WERI-Rb-1 (cell line): ENCODE measurements at regions not wholly inside any gene's neighbourhood (a gene's known extent, or its start where the extent isn't known, plus 50 kb on each side); places are given as distances from the start of the nearest gene placed in this dataset.

Experiments
- DNase-seq: peaks from one replicate; pipeline ENCODE4 v3.0.0-alpha.2; 2020
- H3K27ac ChIP-seq: fragments of 250-450 bp; sonication (Bioruptor Pico); 2 replicates; pipeline ENCODE4 v1.5.1; 2020; ENCODE audit warnings: mild to moderate bottlenecking, moderate library complexity
- H3K27me3 ChIP-seq: fragments of 250-450 bp; sonication (Bioruptor Pico); 2 replicates; pipeline ENCODE4 v1.5.1; 2021; ENCODE audit warnings: mild to moderate bottlenecking, low read depth, moderate library complexity; ENCODE audit not compliant: insufficient read depth, severe bottlenecking
- H3K36me3 ChIP-seq: fragments of 250-450 bp; sonication (Bioruptor Pico); 2 replicates; pipeline ENCODE4 v1.5.1; 2020; ENCODE audit warnings: mild to moderate bottlenecking, moderate library complexity
- H3K4me3 ChIP-seq: 2 replicates; pipeline ENCODE4 v1.5.1; 2011; ENCODE audit warnings: low read depth, mild to moderate bottlenecking, control low read depth, low read length
- H3K9me3 ChIP-seq: fragments of 250-450 bp; sonication (Bioruptor Pico); 2 replicates; pipeline ENCODE4 v1.5.1; 2021; ENCODE audit warnings: mild to moderate bottlenecking, moderate library complexity; ENCODE audit not compliant: severe bottlenecking
- TF ChIP-seq, protein P1 (sequence below): IDR thresholded peaks from 2 replicates; pipeline ENCODE4 v1.5.1; 2011; ENCODE audit warnings: low read depth, mild to moderate bottlenecking, control low read depth, inconsistent platforms, low read length

- TF ChIP-seq, protein P1, sequence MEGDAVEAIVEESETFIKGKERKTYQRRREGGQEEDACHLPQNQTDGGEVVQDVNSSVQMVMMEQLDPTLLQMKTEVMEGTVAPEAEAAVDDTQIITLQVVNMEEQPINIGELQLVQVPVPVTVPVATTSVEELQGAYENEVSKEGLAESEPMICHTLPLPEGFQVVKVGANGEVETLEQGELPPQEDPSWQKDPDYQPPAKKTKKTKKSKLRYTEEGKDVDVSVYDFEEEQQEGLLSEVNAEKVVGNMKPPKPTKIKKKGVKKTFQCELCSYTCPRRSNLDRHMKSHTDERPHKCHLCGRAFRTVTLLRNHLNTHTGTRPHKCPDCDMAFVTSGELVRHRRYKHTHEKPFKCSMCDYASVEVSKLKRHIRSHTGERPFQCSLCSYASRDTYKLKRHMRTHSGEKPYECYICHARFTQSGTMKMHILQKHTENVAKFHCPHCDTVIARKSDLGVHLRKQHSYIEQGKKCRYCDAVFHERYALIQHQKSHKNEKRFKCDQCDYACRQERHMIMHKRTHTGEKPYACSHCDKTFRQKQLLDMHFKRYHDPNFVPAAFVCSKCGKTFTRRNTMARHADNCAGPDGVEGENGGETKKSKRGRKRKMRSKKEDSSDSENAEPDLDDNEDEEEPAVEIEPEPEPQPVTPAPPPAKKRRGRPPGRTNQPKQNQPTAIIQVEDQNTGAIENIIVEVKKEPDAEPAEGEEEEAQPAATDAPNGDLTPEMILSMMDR = no peak
- Histone ChIP-seq H3K9me3 (no peaks in the 10 kb centered on the region), H3K27ac (no peak overlapping the region)
Measured at GRCh38 chr21:35340273-35340672, 291.2 kb upstream of the RUNX1 start.

GRCh38 chr21:35338881-35339632, 290.0 kb upstream of the RUNX1 start:
- Histone ChIP-seq H3K27ac (no peak overlapping the region), H3K9me3 (no peaks in the 10 kb centered on the region), H3K27me3 (peaks cover 90% of the 10 kb centered on the region), H3K36me3 (no peaks in the 10 kb centered on the region), H3K4me3 (no peak overlapping the region)
- TF ChIP-seq, protein P1 = no peak
- no peak for DNase-seq

More at GRCh38 chr21:35340273-35340672, 291.2 kb upstream of the RUNX1 start:
- H3K36me3 ChIP-seq = no peaks in the 10 kb centered on the region
- DNase-seq = no peak
- no peak overlapping the region for H3K4me3 ChIP-seq
- peaks cover 90% of the 10 kb centered on the region for H3K27me3 ChIP-seq

DNA sequence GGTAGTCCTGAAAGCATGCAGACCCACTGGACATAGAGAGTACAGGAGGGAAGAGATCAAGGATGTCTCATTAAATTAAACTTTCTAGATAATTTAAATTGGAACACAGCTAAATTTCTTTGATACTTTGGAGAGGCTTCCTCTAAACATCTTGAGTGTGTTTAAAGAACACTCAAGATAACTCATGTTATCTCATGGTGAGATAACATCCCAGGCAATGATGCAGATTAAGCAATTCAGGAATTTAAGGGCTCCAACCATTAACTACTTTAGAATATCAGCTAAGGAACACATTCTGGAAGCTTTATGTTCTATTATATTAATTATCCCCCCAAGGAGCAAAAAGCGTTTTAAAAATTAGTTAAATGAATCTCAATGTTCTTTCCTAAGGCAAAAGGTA, 289.2 kb upstream of the RUNX1 start:
- DNase-seq = no peak
- no peaks in the 10 kb centered on the region for H3K36me3 ChIP-seq
- TF ChIP-seq, protein P1 = no peak
- H3K4me3 ChIP-seq = no peak overlapping the region
- H3K9me3 ChIP-seq = no peaks in the 10 kb centered on the region
- no peak overlapping the region for H3K27ac ChIP-seq
- peaks cover 90% of the 10 kb centered on the region for H3K27me3 ChIP-seq

GRCh38 chr21:35337573-35337972, 288.5 kb upstream of the RUNX1 start:
- Histone ChIP-seq H3K27me3 (peaks cover 90% of the 10 kb centered on the region), H3K9me3 (no peaks in the 10 kb centered on the region), H3K4me3 (no peak overlapping the region), H3K27ac (no peak overlapping the region), H3K36me3 (no peaks in the 10 kb centered on the region)
- no peak for DNase-seq
- TF ChIP-seq, protein P1 = no peak

GRCh38 chr21:35336534-35336933, 287.4 kb upstream of the RUNX1 start:
- no peak overlapping the region for H3K4me3 ChIP-seq
- TF ChIP-seq, protein P1 = no peak
- no peak overlapping the region for H3K27ac ChIP-seq
- no peaks in the 10 kb centered on the region for H3K36me3 ChIP-seq
- H3K27me3 ChIP-seq = peaks cover 90% of the 10 kb centered on the region
- no peak for DNase-seq
- no peaks in the 10 kb centered on the region for H3K9me3 ChIP-seq
